ENCODE measurements at regions not wholly inside any gene's neighbourhood (a gene's known extent, or its start where the extent isn't known, plus 50 kb on each side); places are given as distances from the start of the nearest gene placed in this dataset.

- TF ChIP-seq, protein P1, sequence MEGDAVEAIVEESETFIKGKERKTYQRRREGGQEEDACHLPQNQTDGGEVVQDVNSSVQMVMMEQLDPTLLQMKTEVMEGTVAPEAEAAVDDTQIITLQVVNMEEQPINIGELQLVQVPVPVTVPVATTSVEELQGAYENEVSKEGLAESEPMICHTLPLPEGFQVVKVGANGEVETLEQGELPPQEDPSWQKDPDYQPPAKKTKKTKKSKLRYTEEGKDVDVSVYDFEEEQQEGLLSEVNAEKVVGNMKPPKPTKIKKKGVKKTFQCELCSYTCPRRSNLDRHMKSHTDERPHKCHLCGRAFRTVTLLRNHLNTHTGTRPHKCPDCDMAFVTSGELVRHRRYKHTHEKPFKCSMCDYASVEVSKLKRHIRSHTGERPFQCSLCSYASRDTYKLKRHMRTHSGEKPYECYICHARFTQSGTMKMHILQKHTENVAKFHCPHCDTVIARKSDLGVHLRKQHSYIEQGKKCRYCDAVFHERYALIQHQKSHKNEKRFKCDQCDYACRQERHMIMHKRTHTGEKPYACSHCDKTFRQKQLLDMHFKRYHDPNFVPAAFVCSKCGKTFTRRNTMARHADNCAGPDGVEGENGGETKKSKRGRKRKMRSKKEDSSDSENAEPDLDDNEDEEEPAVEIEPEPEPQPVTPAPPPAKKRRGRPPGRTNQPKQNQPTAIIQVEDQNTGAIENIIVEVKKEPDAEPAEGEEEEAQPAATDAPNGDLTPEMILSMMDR (IDR thresholded peaks at IDR 0.05; ENCODE audit: insufficient read depth, low read depth, low read length) = no peak
- ChIA-PET CTCF (interaction anchor here (0.6 to 0.8 kb wide), 2 partner anchors 12 to 166 kb away, joined by 3 read pairs; partner anchors contain the start of gene SLC18B1), POLR2A (no interaction called here)
- H3K4me3 ChIP-seq (ENCODE audit: low read depth, low read length) = no peak overlapping the region
- H3K27me3 ChIP-seq (ENCODE audit: control insufficient read depth, insufficient read depth, low read length) = no peaks in the 10 kb centered on the region
- no peaks in the 10 kb centered on the region for H3K36me3 ChIP-seq (ENCODE audit: control insufficient read depth, insufficient read depth, low read length)
- no peak for DNase-seq (ENCODE audit: low read depth)
These were observed 149.9 kb downstream of the RPS12 start for GRCh38 chr6:132964101-132964867.

DNA sequence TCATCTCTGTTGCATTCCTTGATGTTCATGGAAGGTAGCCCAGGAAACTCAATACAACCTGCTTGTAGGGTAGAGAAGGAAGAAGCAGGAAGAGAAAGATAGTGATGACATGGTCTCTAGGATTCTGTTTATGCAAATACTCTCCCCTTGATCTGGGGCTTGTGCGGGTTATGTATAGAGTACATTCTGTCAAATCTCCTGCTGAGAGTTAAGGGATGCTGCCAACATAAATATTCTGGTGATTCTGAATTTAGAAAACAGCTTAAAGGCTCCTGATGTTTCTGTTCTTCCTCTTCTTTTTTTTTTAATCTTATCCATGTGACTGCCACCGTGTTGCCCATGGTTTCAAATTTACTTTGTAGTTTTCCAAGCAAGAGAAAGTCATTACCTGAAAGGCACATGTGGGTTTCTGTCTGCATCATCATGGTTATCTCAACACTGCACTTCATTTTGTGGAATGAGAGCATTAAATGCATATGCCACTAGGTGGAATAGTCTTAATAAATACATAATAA is 150.6 kb downstream of the RPS12 start:
- Histone ChIP-seq H3K36me3 (ENCODE audit: control insufficient read depth, insufficient read depth, low read length) (no peaks in the 10 kb centered on the region), H3K27me3 (ENCODE audit: control insufficient read depth, insufficient read depth, low read length) (no peaks in the 10 kb centered on the region), H3K4me3 (ENCODE audit: low read depth, low read length) (no peak overlapping the region)
- TF ChIP-seq, protein P1 (IDR thresholded peaks at IDR 0.05; ENCODE audit: insufficient read depth, low read depth, low read length) = no peak
- CTCF ChIA-PET = no interaction called here
- no peak for DNase-seq (ENCODE audit: low read depth)
- POLR2A ChIA-PET = no interaction called here

- ChIA-PET POLR2A (no interaction called here), CTCF (no interaction called here)
- Histone ChIP-seq H3K36me3 (ENCODE audit: control insufficient read depth, insufficient read depth, low read length) (no peaks in the 10 kb centered on the region), H3K4me3 (ENCODE audit: low read depth, low read length) (no peak overlapping the region), H3K27me3 (ENCODE audit: control insufficient read depth, insufficient read depth, low read length) (no peaks in the 10 kb centered on the region)
- no peak for DNase-seq (ENCODE audit: low read depth)
- TF ChIP-seq, protein P1 (IDR thresholded peaks at IDR 0.05; ENCODE audit: insufficient read depth, low read depth, low read length) = no peak
These were observed 153.5 kb downstream of the RPS12 start for GRCh38 chr6:132967871-132968270.

DNA sequence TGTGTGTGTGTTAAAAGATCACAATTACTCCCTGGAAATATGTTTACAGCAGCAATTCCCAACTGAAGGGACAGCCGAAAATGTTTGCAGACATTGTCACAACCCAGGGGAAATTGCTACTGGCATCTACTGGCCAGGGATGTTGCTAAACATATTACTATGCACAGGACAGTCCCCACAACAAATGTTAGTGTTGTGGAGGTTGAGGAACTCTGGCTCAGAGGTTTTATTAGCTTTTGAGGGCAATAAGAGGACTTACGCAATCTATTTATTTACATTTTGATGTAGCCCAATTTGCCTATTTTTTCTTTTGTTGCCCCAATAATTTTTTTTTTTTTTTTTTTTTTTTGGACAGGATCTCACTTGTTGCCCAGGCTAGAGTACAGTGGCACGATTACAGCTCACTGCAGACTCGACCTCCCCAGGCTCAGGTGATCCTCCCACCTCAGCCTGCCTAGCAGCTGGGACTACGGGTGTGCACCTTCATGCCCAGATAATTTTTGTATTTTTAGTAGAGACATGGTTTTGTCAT is 154.1 kb downstream of the RPS12 start:
- Histone ChIP-seq H3K4me3 (ENCODE audit: low read depth, low read length) (no peak overlapping the region), H3K27me3 (ENCODE audit: control insufficient read depth, insufficient read depth, low read length) (no peaks in the 10 kb centered on the region), H3K36me3 (ENCODE audit: control insufficient read depth, insufficient read depth, low read length) (no peaks in the 10 kb centered on the region)
- no peak for DNase-seq (ENCODE audit: low read depth)
- TF ChIP-seq, protein P1 (IDR thresholded peaks at IDR 0.05; ENCODE audit: insufficient read depth, low read depth, low read length) = no peak
- CTCF ChIA-PET = no interaction called here
- POLR2A ChIA-PET = no interaction called here

GRCh38 chr6:132969196-132969595 is 154.8 kb downstream of the RPS12 start:
- ChIA-PET POLR2A (no interaction called here), CTCF (no interaction called here)
- Histone ChIP-seq H3K27me3 (ENCODE audit: control insufficient read depth, insufficient read depth, low read length) (no peaks in the 10 kb centered on the region), H3K4me3 (ENCODE audit: low read depth, low read length) (no peak overlapping the region), H3K36me3 (ENCODE audit: control insufficient read depth, insufficient read depth, low read length) (no peaks in the 10 kb centered on the region)
- DNase-seq (ENCODE audit: low read depth) = no peak
- TF ChIP-seq, protein P1 (IDR thresholded peaks at IDR 0.05; ENCODE audit: insufficient read depth, low read depth, low read length) = no peak
